Fibroblast of lung (primary cell): ENCODE measurements at regions not wholly inside any gene's neighbourhood (a gene's known extent, or its start where the extent isn't known, plus 50 kb on each side); places are given as distances from the start of the nearest gene placed in this dataset.

Experiments
- CTCF ChIP-seq, 2 donors: IDR thresholded peaks in 1 of 2; conservative IDR thresholded peaks in 1 of 2; 1 replicate in 1 of 2; 2 replicates in 1 of 2; pipeline ENCODE4 v1.5.1; 2011 to 2012; ENCODE audit warnings: low read length in 2 of 2, control low read depth in 1 of 2, inconsistent platforms in 1 of 2, low read depth in 1 of 2, mild to moderate bottlenecking in 1 of 2
- EZH2 ChIP-seq: IDR thresholded peaks from 2 replicates; pipeline ENCODE4 v1.5.1; 2012; ENCODE audit warnings: low read length, control low read depth, mild to moderate bottlenecking; ENCODE audit errors: missing control alignments

- TF ChIP-seq CTCF (conservative IDR thresholded peaks at IDR 0.05 in 1 of 2, IDR thresholded peaks at IDR 0.05 in 1 of 2; ENCODE audit: low read depth in 1 of 2, low read length in 2 of 2), result no peak
- no peak for TF ChIP-seq EZH2
Measured at GRCh38 chr16:8377864-8378263, 212.4 kb downstream of the TMEM114 start.
